Epithelial cell of esophagus (primary cell): ENCODE measurements at regions not wholly inside any gene's neighbourhood (a gene's known extent, or its start where the extent isn't known, plus 50 kb on each side); places are given as distances from the start of the nearest gene placed in this dataset.

Experiments used
- DNase-seq: peaks from one replicate; pipeline ENCODE4 v3.0.0; 2010; ENCODE audit warnings: low read depth
- H3K4me3 ChIP-seq: 2 replicates; pipeline ENCODE4 v1.5.1; 2011; ENCODE audit warnings: mild to moderate bottlenecking, low read length, control low read depth
- CTCF ChIP-seq: IDR thresholded peaks from 2 replicates; pipeline ENCODE4 v1.5.1; 2011; ENCODE audit warnings: low read depth, mild to moderate bottlenecking, low read length, control low read depth, inconsistent platforms; ENCODE audit not compliant: insufficient read depth; ENCODE audit errors: missing control alignments

- no peak for TF ChIP-seq CTCF
- DNase-seq, result no peak
- H3K4me3 ChIP-seq, result no peak overlapping the region
Measured at GRCh38 chr16:73464834-73465233, 416.9 kb upstream of the ZFHX3 start.

- TF ChIP-seq CTCF, result no peak
- H3K4me3 ChIP-seq, result no peak overlapping the region
- no peak for DNase-seq
Measured at GRCh38 chr16:73459586-73459985, 411.7 kb upstream of the ZFHX3 start.

GRCh38 chr16:73457851-73458250 lies 409.9 kb upstream of the ZFHX3 start:
- no peak for DNase-seq
- no peak for TF ChIP-seq CTCF

GRCh38 chr16:73448970-73449369 lies 401.0 kb upstream of the ZFHX3 start:
- TF ChIP-seq CTCF, result no peak
- no peak overlapping the region for H3K4me3 ChIP-seq
- DNase-seq, result no peak

More at GRCh38 chr16:73457851-73458250, 409.9 kb upstream of the ZFHX3 start:
- H3K4me3 ChIP-seq, result no peak overlapping the region

GRCh38 chr16:73447846-73448245 lies 399.9 kb upstream of the ZFHX3 start:
- no peak overlapping the region for H3K4me3 ChIP-seq
- TF ChIP-seq CTCF, result no peak
- no peak for DNase-seq

- H3K4me3 ChIP-seq, result no peak overlapping the region
- TF ChIP-seq CTCF, result no peak
- no peak for DNase-seq
Measured at GRCh38 chr16:73434621-73435020, 386.7 kb upstream of the ZFHX3 start.

- no peak for TF ChIP-seq CTCF
- H3K4me3 ChIP-seq, result no peak overlapping the region
- no peak for DNase-seq
Measured at GRCh38 chr16:73433731-73434307, 385.9 kb upstream of the ZFHX3 start.
